Activated naive CD8-positive, alpha-beta T cell treated with anti-CD3 and anti-CD28 coated beads for 36 hours (primary cell): ENCODE measurements at regions not wholly inside any gene's neighbourhood (a gene's known extent, or its start where the extent isn't known, plus 50 kb on each side); places are given as distances from the start of the nearest gene placed in this dataset.

ENCODE experiments used
- DNase-seq: peaks from one replicate; pipeline ENCODE4 v3.0.0; 2021
- H3K27ac Mint-ChIP-seq: one replicate; pipeline ENCODE4 v1.8.0; 2022; ENCODE audit warnings: mild to moderate bottlenecking, moderate library complexity, mixed read lengths
- H3K27me3 Mint-ChIP-seq: one replicate; pipeline ENCODE4 v1.8.0; 2022; ENCODE audit warnings: mild to moderate bottlenecking, mixed read lengths
- H3K36me3 Mint-ChIP-seq: one replicate; pipeline ENCODE4 v1.8.0; 2021; ENCODE audit warnings: mild to moderate bottlenecking, mixed read lengths
- H3K4me1 Mint-ChIP-seq: one replicate; pipeline ENCODE4 v1.8.0; 2021; ENCODE audit warnings: mixed read lengths
- H3K4me3 Mint-ChIP-seq: one replicate; pipeline ENCODE4 v1.8.0; 2022; ENCODE audit warnings: mild to moderate bottlenecking, moderate library complexity, mixed read lengths
- H3K9me3 Mint-ChIP-seq: one replicate; pipeline ENCODE4 v1.8.0; 2022; ENCODE audit warnings: mixed read lengths

DNA sequence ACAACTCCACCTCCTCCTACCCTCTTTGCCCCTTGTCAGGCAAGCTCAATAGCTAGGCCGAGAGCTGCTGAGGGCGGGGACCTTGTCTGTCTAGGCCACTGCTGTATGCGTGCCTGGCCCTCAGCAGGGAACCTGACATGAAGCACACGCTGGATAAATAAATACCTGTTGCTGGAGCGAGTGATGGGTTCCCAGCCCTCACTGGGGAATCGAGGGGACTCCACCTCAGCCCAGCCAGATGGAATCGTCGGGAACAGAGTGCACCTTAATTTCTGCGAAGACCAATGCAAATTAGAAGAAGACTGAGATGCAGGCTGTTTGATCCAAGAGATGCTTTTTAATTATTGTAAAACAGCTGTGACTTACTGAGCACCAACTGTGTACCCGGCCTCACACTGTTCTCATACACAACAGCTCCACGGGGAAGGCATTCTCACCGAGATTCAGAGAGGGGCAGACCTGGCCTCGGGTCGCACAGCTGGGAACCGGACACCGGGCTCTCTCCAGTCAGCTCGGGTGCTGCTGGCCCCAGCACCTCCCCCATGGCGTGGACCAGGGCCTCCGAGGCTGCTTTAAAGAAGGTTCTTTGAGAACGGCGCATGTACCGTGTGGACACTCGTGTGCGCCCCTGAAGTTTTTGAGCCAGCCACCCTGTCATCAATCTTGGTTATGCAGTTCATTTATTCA, 109.7 kb upstream of the IER5L start:
- DNase-seq, result no peak
- H3K4me3 Mint-ChIP-seq, result no peak overlapping the region
- peaks cover 4% of the 10 kb centered on the region for H3K4me1 Mint-ChIP-seq
- H3K27me3 Mint-ChIP-seq, result no peaks in the 10 kb centered on the region
- H3K36me3 Mint-ChIP-seq, result no peaks in the 10 kb centered on the region
- no peak overlapping the region for H3K27ac Mint-ChIP-seq
- no peaks in the 10 kb centered on the region for H3K9me3 Mint-ChIP-seq

DNA sequence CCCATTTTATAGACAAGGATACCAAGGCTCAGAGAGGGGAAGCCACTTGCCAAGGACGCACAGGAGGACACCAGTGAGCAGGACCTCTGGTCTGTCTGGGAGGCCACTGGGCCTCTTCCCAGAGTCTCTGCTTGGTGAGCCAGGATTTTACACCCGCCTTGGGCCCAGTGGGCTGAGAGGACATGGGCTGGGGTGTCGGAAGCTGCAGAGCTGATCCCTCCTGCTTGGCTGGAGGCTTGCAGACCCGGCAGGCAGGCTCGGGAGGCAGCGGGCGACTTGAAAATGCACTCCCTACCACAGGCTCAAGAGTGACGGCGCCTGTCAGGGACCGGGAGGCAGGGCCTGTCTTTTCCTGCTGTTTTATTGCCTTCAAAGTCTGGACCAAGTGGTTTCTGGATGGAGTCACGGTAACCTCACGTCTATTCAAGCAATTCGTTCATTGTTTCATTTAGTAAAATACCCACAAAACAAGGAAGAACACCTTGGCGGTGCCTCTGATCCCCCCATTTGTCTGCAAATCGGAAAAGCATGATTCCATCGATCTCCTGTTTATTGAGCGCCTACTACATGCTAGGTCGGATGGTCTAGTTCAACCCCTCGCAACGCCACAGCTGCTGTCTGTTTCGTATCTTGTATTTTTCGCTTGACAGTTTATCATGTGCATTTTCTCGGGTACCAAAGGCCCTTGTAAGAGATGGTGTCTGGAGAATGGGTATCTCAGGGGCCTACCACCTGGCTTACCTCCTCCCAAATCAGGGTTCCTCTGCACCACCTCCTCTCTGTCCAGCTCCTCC, 108.1 kb upstream of the IER5L start:
- peaks cover 4% of the 10 kb centered on the region for H3K4me1 Mint-ChIP-seq
- DNase-seq, result no peak

DNA sequence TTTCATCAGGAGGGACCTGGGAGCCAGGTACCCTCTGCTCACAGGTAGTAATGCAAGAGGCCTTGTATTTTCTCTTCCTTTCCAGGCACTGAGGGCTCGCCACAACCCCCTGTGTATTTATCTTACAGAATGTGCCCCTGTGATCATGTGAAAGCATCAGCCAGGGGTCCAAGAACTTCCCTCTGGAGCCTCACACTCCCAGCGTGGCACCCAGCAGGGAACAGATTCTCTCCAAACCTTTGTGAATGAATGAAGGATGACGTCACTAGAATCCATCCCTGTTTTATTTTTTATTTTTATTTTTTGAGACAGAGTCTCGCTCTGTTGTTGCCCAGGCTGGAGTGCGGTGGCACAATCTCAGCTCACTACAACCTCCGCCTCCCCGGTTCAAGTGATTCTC, 107.3 kb upstream of the IER5L start:
- no peaks in the 10 kb centered on the region for H3K9me3 Mint-ChIP-seq
- no peaks in the 10 kb centered on the region for H3K27me3 Mint-ChIP-seq
- no peaks in the 10 kb centered on the region for H3K4me1 Mint-ChIP-seq
- H3K4me3 Mint-ChIP-seq, result no peak overlapping the region
- H3K27ac Mint-ChIP-seq, result no peak overlapping the region
- DNase-seq, result no peak
- no peaks in the 10 kb centered on the region for H3K36me3 Mint-ChIP-seq

More for the DNA sequence above, 108.1 kb upstream of the IER5L start:
- Mint-ChIP-seq H3K27ac (no peak overlapping the region), H3K4me3 (no peak overlapping the region), H3K27me3 (no peaks in the 10 kb centered on the region), H3K36me3 (no peaks in the 10 kb centered on the region), H3K9me3 (no peaks in the 10 kb centered on the region)

DNA sequence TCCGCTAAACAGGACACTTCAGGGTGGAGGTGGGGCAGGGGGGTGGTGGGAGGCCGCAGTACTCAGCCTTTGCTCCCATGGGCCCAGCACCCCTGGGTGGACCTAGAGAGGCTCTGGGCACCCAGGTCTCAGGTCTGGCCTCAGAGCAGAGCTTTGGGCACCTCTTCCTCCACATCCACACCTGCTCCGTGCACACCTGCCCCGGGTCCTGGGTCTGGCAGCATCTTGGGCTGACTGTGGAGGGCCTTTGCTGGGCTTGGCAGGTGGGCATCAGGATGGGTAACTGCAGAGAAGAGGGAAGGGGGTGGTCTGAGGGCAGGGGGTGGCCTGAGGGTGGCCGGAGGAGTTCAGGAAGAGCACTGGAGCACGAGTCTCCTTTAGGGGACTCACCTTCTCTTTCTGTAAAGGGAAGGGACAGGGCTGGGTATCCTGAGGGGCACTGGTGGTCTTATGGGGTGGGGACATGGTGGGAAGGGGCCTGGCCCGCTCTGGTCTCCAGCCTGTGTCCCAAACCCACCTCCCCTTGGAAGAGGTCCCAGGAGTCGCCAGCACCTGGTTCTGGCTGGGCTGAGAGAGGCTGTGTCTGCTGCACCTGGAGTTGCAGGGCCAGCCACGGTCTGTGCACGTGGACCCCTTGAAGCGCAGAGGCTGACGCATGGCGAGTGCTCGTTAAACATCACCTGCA, 106.7 kb upstream of the IER5L start:
- Mint-ChIP-seq H3K4me3 (no peak overlapping the region), H3K9me3 (no peaks in the 10 kb centered on the region), H3K27ac (no peak overlapping the region), H3K27me3 (no peaks in the 10 kb centered on the region), H3K4me1 (no peaks in the 10 kb centered on the region), H3K36me3 (no peaks in the 10 kb centered on the region)
- DNase-seq, result no peak

DNA sequence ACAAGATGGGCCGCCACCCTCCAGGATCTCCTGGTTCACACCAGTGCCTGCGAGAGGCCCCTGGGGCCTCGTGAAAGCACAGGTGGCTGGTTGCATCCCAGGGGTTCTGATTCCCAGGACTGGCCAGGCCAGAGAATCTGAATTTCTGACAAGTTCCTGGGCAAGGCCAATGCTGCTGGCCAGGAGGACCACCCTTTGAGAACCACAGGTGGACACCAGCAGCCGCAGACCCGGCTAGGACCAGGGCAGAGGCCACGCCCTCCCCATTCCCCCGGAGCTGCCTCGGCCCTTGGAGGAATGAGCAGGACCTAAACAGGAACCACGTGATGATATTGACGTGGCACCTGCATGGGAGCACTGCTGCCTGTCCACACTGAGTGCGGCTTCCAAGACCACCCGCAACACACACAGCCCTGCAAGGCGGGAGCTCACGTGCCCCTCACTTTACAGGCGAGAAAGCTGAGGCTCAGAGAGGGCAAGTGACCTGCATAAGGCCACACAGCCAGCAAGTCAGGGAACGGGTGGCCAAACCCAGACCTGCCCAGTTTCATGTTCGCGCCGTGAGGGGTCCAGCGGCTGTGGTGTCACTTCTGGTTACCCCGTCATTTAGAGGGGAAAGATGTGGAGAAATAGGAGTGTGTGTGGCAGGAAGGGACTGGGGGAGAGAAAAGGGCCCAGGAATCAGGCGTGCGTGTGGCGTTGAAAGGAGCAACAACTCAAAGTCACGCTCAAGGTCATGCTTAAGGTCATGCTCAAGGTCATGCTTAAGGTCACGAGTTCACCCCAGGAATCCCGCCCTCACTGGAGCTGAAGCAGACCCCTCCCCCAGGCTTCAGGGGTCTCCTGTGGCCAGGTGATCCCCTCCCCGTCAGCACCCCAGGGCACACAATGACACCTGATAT, 105.9 kb upstream of the IER5L start:
- Mint-ChIP-seq H3K27ac (no peak overlapping the region), H3K27me3 (no peaks in the 10 kb centered on the region), H3K4me1 (no peaks in the 10 kb centered on the region), H3K36me3 (no peaks in the 10 kb centered on the region), H3K4me3 (no peak overlapping the region), H3K9me3 (no peaks in the 10 kb centered on the region)
- DNase-seq, result no peak

DNA sequence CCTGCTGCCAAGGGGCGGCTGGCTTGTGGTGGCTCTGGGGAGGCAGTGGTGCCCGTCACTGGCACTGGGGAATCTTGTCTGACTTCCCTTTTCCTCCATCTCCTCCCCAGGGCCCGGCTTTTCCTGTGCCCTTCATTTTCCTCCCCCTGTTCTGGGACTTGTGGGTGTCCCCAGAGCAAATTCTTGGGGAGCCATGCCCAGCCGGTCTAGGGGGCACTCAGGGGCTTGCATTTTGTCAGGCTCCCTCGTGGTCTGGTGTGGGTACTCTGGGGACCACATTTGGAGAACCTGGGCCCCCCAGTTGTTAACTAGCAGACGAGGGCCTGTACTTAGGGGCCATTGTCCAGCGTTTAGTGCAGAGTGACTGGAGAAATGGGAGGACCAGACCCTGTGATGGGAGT, 105.2 kb upstream of the IER5L start:
- no peak overlapping the region for H3K4me3 Mint-ChIP-seq
- DNase-seq, result no peak
- H3K27ac Mint-ChIP-seq, result no peak overlapping the region
- H3K36me3 Mint-ChIP-seq, result no peaks in the 10 kb centered on the region
- H3K27me3 Mint-ChIP-seq, result no peaks in the 10 kb centered on the region
- H3K9me3 Mint-ChIP-seq, result no peaks in the 10 kb centered on the region
- H3K4me1 Mint-ChIP-seq, result no peaks in the 10 kb centered on the region

DNA sequence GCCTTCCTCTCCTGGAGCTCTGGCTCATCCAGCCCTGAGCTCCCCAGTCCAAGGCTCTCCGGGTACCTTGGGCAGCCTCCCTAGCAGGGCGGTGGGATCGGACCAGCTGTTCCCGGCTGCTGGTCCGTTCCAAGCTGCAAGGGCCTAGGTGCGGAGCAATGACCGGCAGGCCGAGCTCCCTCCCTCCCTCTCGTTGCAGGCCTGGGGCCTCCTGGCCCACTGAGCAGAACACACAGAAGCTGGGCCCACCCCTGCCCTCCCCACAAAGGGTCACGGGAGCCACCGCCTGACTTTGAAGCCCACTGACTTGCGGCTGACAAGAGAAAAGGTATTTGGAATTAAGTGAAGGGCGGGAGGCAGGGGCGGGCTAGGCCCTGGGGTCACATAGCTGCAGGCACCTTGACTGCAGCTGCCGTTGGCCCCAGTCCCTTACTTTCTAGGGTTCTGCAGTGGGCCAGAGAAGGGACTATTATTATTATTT, 104.7 kb upstream of the IER5L start:
- Mint-ChIP-seq H3K4me3 (no peak overlapping the region), H3K4me1 (no peaks in the 10 kb centered on the region)

DNA sequence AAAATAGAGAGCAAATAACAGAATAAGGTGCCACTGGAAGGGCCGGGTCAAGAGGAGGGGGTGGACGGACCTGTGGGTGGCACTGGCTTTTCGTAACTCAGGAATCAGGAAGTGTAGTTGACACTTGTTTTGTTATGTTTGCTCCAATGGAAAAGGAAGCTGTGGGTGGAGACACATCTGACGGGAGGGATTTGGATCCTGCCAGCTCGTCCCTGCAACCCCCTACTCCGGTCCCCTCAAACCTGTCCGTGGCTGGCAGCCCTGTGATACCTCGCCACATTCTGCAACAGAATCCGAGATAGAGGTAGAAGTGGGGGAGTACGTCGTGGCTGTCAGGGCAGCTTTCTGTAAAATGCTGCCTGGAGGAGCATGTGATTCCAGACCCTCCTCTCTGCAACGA, 104.2 kb upstream of the IER5L start:
- H3K4me1 Mint-ChIP-seq, result no peaks in the 10 kb centered on the region
- H3K9me3 Mint-ChIP-seq, result no peaks in the 10 kb centered on the region
- H3K4me3 Mint-ChIP-seq, result no peak overlapping the region
- no peaks in the 10 kb centered on the region for H3K27me3 Mint-ChIP-seq
- no peak for DNase-seq
- H3K36me3 Mint-ChIP-seq, result no peaks in the 10 kb centered on the region
- H3K27ac Mint-ChIP-seq, result no peak overlapping the region

More for the DNA sequence above, 104.7 kb upstream of the IER5L start:
- DNase-seq, result no peak
- H3K27ac Mint-ChIP-seq, result no peak overlapping the region
- no peaks in the 10 kb centered on the region for H3K27me3 Mint-ChIP-seq
- H3K9me3 Mint-ChIP-seq, result no peaks in the 10 kb centered on the region
- H3K36me3 Mint-ChIP-seq, result no peaks in the 10 kb centered on the region

DNA sequence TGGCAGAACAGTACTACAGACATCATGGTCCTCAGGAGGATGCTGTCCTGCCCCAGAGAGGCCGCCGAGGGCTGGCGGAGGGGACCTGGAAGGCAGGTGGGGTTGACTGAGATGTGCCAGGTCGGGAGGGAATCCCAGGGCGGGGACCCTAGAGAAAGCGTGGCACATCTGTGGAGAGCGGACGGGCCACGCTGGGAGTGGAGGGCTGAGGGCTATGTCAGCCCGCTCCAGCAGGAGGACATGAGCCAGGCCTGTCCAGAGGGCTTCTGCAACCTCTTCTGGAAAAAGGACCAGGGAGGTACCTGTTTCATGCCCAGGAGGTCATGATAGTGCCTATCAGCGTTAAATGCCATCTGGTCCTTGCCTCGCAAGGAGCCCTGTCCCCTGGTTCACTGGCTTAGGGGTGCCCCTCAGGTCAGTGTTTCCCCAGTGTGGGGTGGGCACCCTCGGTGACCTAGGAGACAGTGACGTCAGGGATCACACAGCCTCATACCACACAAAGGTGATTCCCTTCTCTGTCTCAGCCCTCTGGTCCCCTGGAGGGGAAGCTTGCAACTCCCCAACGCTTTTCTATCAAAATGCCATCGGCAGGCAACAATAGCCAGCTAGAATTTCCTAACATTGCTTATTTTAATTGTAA, 103.6 kb upstream of the IER5L start:
- Mint-ChIP-seq H3K27ac (no peak overlapping the region), H3K36me3 (no peaks in the 10 kb centered on the region), H3K4me1 (no peaks in the 10 kb centered on the region)

DNA sequence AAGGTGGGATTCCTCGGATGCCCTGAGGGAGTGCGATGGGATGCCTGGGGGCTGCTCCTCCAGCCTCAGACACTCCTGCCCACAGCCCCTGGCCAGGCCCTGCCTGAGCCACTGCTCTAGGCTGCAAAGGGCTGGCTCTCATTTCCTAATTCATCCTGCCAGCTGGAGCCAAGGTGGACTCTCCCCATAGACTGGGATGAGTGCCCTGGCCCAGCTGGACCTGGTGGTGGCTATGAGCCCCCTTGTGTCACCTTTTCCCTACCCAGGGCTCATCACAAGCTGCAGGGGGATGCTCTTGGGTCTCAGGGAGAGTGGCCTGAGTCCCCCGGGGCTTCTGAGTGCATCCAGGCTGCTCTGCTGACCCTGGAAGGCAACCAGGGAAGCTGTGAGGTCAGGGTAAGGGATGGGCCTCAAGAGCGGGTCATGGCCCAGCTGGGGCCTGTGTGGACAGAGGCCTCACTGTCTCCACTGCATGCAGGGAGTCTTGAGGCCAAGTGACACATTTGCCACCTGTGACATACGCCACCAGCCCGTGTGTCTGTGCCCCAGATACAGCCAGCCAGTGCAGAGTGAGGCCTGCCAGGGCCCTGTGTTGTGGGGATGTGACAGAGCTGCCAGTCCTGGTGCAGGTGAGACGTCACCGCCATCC, 102.7 kb upstream of the IER5L start:
- Mint-ChIP-seq H3K4me1 (no peaks in the 10 kb centered on the region), H3K36me3 (no peaks in the 10 kb centered on the region), H3K27ac (no peak overlapping the region), H3K9me3 (no peaks in the 10 kb centered on the region), H3K4me3 (no peak overlapping the region), H3K27me3 (no peaks in the 10 kb centered on the region)
- DNase-seq, result no peak

More for the DNA sequence above, 103.6 kb upstream of the IER5L start:
- no peak overlapping the region for H3K4me3 Mint-ChIP-seq
- H3K27me3 Mint-ChIP-seq, result no peaks in the 10 kb centered on the region
- DNase-seq, result no peak
- H3K9me3 Mint-ChIP-seq, result no peaks in the 10 kb centered on the region

DNA sequence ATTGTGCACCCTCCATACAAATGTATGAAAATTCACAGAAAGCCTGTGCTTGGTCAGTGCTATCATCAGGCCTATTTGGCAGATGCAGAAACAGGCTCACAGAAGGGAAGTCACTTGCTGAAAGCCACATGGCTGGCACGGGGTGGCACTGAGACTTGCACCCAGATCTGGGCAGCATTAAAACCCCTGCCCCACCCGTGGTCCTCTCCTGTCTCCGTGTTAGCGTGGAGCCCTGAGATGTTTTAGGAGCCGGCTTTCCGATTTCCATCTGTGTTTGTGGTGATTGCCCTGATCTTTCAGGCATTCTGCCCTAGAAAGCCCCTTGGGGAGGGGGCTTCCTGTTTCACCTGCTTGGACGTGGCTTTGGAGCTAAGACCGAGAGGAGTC, 102.2 kb upstream of the IER5L start:
- H3K36me3 Mint-ChIP-seq, result no peaks in the 10 kb centered on the region
- H3K27ac Mint-ChIP-seq, result no peak overlapping the region
- no peak for DNase-seq

DNA sequence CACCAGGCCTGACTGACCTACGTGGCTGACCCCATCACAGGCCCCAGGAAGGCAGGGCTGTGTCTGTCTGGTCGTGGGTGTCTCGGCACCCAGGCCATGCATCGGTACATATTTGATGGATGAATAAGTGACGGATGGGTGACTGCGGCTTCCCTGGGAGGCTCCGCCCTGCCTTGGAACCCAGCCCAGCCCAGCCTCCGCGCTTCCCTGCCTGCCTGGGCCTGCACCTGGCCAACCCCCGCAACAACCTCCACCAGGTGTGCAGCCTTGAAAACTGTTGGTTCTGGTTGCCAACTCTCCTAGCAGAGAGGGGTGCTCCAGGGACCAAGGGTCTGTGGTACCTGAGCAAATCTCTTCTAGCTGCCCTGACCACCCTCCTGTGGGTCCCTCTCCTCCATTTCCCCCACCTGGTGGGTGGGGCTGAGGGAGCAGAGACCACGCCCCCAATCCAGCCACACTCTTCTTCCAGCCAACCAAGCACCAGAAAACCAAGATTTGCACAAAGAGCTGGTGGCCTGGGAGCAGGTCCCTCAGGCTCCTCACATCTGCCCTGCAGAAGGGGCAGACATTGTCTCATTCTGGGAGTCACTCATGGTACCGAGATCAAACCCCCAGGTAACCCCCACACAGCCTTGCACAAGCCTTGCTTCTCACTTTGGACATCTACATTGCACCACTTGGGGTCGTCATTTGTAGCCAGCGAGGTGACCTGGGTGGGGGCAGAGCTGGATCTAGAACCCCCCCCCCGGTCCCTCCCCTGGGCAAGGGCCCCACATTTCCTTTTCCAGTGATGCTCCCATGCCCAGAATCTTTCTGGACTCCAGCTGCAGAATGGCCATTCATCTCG, 100.6 kb upstream of the IER5L start:
- H3K4me3 Mint-ChIP-seq, result no peak overlapping the region
- H3K9me3 Mint-ChIP-seq, result no peaks in the 10 kb centered on the region
- no peaks in the 10 kb centered on the region for H3K36me3 Mint-ChIP-seq
- no peak for DNase-seq
- H3K27ac Mint-ChIP-seq, result no peak overlapping the region
- no peaks in the 10 kb centered on the region for H3K27me3 Mint-ChIP-seq
- no peaks in the 10 kb centered on the region for H3K4me1 Mint-ChIP-seq

More for the DNA sequence above, 102.2 kb upstream of the IER5L start:
- no peaks in the 10 kb centered on the region for H3K9me3 Mint-ChIP-seq
- no peaks in the 10 kb centered on the region for H3K4me1 Mint-ChIP-seq
- H3K4me3 Mint-ChIP-seq, result no peak overlapping the region
- no peaks in the 10 kb centered on the region for H3K27me3 Mint-ChIP-seq

DNA sequence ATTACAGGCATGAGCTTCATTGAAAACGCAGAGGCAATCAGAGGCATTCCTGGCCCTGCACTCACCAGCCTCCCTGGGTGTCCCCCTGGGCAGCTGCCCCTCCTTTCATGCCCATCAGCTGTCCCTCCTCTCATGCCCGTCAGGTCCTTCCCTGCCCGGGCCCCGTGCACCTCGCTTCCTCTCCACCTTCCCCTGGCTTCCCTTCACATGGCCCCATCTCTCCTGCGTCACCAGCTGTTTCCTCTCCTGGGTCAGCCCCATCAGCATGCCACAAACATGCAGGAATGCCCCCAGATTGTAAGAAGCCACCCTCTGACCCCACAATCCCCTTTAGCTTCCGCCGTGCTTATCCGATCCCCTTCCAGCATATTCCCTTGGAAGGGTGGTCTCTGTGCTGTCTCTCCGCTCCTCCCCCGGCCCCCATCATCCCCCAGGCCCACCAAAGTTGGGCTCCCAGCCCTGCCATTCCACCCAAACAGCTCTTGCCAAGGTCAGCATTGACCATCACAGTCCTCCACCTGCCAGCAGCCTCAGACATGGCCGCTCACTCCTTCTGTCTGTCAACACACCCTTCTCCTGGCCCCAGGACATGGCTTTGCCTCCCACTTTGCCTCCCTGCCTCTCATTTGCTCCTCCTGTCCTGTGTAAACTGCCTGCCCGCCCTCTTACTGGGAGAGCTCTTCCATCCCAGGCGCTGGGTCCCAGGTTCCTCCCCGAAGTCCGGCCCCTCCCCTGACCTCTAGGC, 98.6 kb upstream of the IER5L start:
- H3K27ac Mint-ChIP-seq, result no peak overlapping the region
- H3K4me1 Mint-ChIP-seq, result peaks cover 4% of the 10 kb centered on the region
- no peak overlapping the region for H3K4me3 Mint-ChIP-seq
- H3K9me3 Mint-ChIP-seq, result no peaks in the 10 kb centered on the region
- DNase-seq, result no peak
- no peaks in the 10 kb centered on the region for H3K36me3 Mint-ChIP-seq
- H3K27me3 Mint-ChIP-seq, result no peaks in the 10 kb centered on the region
